ENCODE measurements at regions not wholly inside any gene's neighbourhood (a gene's known extent, or its start where the extent isn't known, plus 50 kb on each side); places are given as distances from the start of the nearest gene placed in this dataset.

- no peak for TF ChIP-seq CTCF (IDR thresholded peaks at IDR 0.05)
Observed at GRCh38 chr6:2502096-2502997, 248.4 kb downstream of the MYLK4 start.

- TF ChIP-seq CTCF (IDR thresholded peaks at IDR 0.05) = no peak
Observed at GRCh38 chr6:2497922-2498623, 252.6 kb downstream of the MYLK4 start.

GRCh38 chr6:2496291-2496690 is 250.9 kb upstream of the GMDS start:
- TF ChIP-seq CTCF (IDR thresholded peaks at IDR 0.05) = no peak

GRCh38 chr6:2492686-2493523 is 247.5 kb upstream of the GMDS start:
- no peak for TF ChIP-seq CTCF (IDR thresholded peaks at IDR 0.05)

- TF ChIP-seq CTCF (IDR thresholded peaks at IDR 0.05) = no peak
Observed at GRCh38 chr6:2491137-2491536, 245.7 kb upstream of the GMDS start.

- no peak for TF ChIP-seq CTCF (IDR thresholded peaks at IDR 0.05)
Observed at GRCh38 chr6:2488578-2488977, 243.2 kb upstream of the GMDS start.

- TF ChIP-seq CTCF (IDR thresholded peaks at IDR 0.05) = no peak
Observed at GRCh38 chr6:2485116-2485515, 239.7 kb upstream of the GMDS start.

All from LNCAP (cell line).